Mammary epithelial cell (primary cell): ENCODE measurements at regions not wholly inside any gene's neighbourhood (a gene's known extent, or its start where the extent isn't known, plus 50 kb on each side); places are given as distances from the start of the nearest gene placed in this dataset.
"Not testable (repeated sequence)": the region's sequence is repeated elsewhere in the genome, so short reads cannot be mapped to it uniquely, and the experiment has no call there.

Source experiments
- CTCF ChIP-seq, 2 donors: IDR thresholded peaks in 1 of 2; conservative IDR thresholded peaks in 1 of 2; 2 replicates each; pipeline ENCODE4 v1.5.1; 2011 to 2012; ENCODE audit warnings: inconsistent platforms in 2 of 2, low read length in 2 of 2, mild to moderate bottlenecking in 2 of 2, control low read depth in 1 of 2, low read depth in 1 of 2; ENCODE audit not compliant: insufficient read depth in 1 of 2; ENCODE audit errors: extremely low read depth in 1 of 2
- EZH2 ChIP-seq: IDR thresholded peaks from 2 replicates; pipeline ENCODE4 v1.6.1; 2012; ENCODE audit warnings: low read length, inconsistent platforms, borderline replicate concordance

- not testable (repeated sequence) for TF ChIP-seq CTCF (conservative IDR thresholded peaks at IDR 0.05 in 1 of 2, IDR thresholded peaks at IDR 0.05 in 1 of 2; ENCODE audit: extremely low read depth in 1 of 2, insufficient read depth in 1 of 2, low read depth in 1 of 2, low read length in 2 of 2); EZH2
Measured at GRCh38 chr7:94797404-94797803, 110.0 kb upstream of the PPP1R9A start.
